ENCODE measurements at regions not wholly inside any gene's neighbourhood (a gene's known extent, or its start where the extent isn't known, plus 50 kb on each side); places are given as distances from the start of the nearest gene placed in this dataset.
A peak's percentile ranks its signal among the peaks of the same experiment; 100 is the strongest.

GRCh38 chr16:85394456-85395206 lies 218.5 kb upstream of the GSE1 start:
- peak; percentile 87 for DNase-seq

DNA sequence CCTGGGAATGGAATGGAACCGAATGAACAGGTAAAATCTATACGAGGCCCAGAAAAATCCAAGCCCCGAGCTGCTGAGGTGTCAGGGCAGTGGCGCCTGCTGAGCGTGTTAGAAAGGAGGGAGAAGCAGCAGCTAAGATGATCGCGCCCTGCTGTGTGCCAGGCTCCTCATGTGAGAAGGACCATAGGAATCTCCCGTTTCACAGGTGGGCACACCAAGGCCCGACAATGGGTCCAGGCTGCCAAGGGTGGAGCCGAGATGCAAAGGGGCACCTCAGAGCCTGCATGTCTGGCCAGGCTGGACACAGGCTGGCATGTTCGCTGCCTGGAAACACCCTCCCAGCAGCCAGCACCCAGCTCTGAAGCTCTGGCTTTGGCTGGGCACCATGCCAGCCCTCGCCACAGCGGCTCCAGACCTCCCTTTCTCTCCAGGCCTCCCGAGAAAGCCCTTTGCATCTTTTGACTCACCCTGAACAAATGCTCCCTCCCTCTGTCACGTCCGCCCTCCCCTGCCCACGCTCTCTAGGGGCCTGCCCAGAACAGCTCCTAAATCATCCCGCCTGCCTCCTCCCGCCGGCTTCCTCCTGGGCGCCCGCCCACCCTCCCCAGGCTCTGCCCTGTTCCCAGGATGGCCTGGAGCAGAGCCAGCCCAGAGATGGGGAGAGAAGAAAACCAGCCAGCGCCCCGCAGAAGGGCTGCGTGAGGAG lies 217.8 kb upstream of the GSE1 start:
- peak; percentile 95 for DNase-seq

GRCh38 chr16:85395913-85396878 lies 216.9 kb upstream of the GSE1 start:
- DNase-seq, result peak; percentile 67

DNA sequence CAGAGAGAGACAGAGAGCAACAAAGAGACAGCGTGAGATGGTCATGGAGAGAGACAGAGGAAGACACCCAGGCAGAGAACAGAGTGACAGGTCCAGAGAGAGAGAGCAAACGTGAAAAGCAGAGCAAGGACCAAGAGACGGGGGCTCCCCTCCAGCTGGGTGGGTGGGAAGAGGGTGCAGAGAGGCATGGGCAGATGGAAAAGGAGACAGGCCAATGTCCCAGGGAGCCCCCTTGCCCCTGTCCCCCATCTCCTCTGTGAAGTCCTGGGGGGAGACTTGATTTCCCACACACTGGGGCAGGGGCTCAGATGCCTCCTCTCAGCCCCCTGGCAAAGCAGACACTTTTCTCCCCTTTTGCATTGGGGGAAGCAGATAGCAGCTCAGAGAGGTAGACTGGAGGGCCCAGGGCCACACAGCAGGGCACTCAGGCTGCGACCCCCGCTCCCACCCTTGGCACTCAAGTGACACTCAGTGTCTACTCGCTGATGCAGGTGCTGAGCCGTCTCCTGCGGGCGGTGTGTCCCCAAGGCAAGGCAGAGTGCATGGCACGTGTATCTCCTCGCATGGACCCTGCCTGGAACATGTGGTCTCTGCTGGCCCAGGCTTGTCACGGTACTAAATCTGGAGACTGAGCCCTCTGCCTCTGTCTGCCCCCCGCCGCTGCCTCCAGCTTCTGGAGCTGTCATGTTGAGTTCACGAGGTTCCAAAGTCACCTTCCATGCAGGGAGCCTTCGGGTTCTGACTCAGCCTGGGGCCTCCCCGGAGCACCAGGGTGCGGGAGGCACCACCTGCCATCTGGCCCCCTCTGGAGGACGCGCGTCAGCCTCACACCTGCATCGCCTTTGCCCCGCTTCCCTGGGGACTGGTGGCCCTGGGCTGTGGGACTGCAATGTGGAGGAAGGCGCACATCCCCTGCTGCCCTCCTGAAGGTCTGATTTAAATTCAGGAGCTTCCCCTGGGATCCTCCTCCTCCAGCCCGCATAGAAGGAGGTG lies 215.9 kb upstream of the GSE1 start:
- DNase-seq, result peak; percentile 86

- no peak for DNase-seq
These were observed 215.1 kb upstream of the GSE1 start for GRCh38 chr16:85398050-85398451.

DNA sequence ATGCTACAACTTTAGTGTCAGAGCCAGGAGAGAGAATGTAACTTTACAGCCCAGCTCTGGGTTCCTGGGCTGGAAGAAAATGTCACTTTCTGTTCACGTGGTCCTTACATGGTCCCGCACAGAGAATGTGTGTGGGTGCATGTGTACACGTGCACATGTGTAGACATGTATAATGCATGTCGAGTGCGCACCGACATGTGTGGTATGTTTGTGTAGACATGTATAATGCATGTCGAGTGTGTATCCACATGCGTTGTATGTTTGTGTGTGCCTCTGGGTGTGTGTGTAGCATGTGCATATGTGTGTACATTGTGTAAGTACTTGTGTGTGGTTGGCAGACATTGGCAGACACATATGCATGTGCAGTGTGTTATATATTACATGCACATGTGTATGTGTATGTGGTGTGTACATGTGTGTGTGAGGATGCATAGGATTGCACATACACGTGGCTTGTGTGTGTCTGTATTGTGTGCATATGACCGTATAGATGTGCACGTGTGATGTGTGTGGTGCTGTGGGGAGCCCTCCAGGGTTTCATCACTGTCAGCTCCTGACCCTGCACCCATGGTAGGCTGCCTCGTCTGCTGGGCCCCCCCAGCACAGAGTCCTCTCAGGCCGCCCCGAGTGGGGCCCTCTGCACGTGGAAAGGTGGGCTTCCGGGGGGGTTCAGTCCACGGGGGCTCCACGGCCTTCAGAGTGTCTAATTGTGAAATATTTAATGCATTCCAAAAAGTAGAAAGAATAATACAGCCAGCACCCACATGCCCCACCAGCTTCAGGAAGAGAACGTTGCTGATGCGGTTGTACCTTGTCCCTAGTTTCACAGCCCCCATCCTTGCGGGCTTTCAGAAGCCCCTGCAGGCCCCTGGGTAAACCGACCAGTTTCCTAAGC lies 214.2 kb upstream of the GSE1 start:
- DNase-seq, result no peak

- DNase-seq, result peak; percentile 71
These were observed 213.4 kb upstream of the GSE1 start for GRCh38 chr16:85399583-85400284.

- DNase-seq, result no peak
These were observed 212.6 kb upstream of the GSE1 start for GRCh38 chr16:85400305-85401205.

DNA sequence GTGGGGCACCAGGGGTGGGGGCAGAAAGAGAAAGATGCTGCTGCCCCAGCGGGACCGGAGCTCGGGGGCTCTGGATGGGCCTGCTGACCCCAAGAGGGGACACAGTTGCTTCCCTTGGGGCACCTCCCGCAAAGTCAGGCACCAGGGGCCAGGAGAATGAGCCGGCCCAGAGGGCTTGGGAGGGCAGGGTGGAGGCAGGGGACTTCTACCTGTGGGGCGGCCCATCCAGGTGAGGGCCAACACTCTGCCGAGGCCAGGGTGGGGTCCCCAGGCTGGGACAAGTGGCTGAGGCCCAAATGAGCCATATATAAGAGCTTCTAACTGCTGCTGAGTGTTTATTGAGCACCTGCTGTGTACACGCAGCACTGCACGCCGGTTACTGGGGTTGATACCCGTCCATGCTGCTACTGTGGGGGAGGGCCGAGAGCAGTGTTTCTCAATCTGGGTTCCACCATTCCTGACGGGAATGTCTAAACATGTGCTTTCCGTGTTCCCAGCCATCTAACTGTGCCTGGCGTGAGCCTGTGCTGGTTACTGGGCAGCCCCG lies 211.7 kb upstream of the GSE1 start:
- no peak for DNase-seq

GRCh38 chr16:85401917-85402766 lies 211.0 kb upstream of the GSE1 start:
- DNase-seq, result no peak

GRCh38 chr16:85402910-85403692 lies 210.0 kb upstream of the GSE1 start:
- DNase-seq, result peak; percentile 29

DNA sequence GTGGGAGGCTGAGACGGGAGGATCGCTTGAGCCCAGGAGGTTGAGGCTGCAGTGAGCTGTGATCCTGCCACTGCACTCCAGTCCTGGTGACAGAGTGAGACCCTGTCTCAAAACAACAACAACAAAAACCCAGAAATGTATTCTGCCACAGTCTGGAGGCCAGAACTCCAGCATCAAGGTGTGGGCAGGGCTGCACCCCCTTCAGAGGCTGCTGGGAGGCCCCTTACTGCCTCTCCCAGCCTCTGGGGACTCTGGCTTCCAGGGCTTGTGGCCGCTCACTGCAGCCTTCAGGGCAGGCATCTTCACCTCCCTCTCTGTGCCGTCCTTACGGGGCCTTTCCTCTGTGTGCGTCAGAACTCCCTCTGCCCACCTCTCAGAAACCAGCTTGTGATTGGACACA lies 209.4 kb upstream of the GSE1 start:
- no peak for DNase-seq

- DNase-seq, result no peak
These were observed 200.1 kb upstream of the GSE1 start for GRCh38 chr16:85412911-85413520.

- no peak for DNase-seq
These were observed 199.1 kb upstream of the GSE1 start for GRCh38 chr16:85413691-85414663.
